ENCODE measurements at regions not wholly inside any gene's neighbourhood (a gene's known extent, or its start where the extent isn't known, plus 50 kb on each side); places are given as distances from the start of the nearest gene placed in this dataset.

GRCh38 chrX:118254611-118255010 is 91.3 kb upstream of the WDR44 start:
- Histone ChIP-seq H3K27ac (ENCODE audit: low read length in 2 of 2) (no peak overlapping the region), H3K4me3 (ENCODE audit: control extremely low read depth in 1 of 5, extremely low read depth in 1 of 5, insufficient read depth in 1 of 5, low read depth in 2 of 5, low read length in 4 of 5) (no peak overlapping the region), H3K27me3 (replicated peaks in 1 of 4; ENCODE audit: control extremely low read depth in 1 of 4, control insufficient read depth in 3 of 4, insufficient read depth in 4 of 4, low read length in 3 of 4) (no peaks in the 10 kb centered on the region), H3K4me1 (ENCODE audit: control insufficient read depth in 2 of 2, insufficient read depth in 2 of 2, low read length in 2 of 2) (no peaks in the 10 kb centered on the region), H3K4me2 (replicated peaks; ENCODE audit: low read depth, low read length, poor library complexity, severe bottlenecking) (no peak overlapping the region), H3K36me3 (replicated peaks in 1 of 2; ENCODE audit: control extremely low read depth in 1 of 2, control insufficient read depth in 1 of 2, extremely low read depth in 1 of 2, insufficient read depth in 2 of 2, low read length in 1 of 2) (no peaks in the 10 kb centered on the region), H3K9ac (ENCODE audit: low read length) (no peak overlapping the region), H2AFZ (ENCODE audit: insufficient read depth, low read depth, low read length, poor library complexity, severe bottlenecking) (no peak overlapping the region), H3K9me3 (ENCODE audit: control extremely low read depth in 1 of 3, control insufficient read depth in 2 of 3, insufficient read depth in 1 of 3, low read length in 2 of 3) (no peaks in the 10 kb centered on the region), H4K20me1 (ENCODE audit: control insufficient read depth, insufficient read depth, low read length, poor library complexity, severe bottlenecking) (no peaks in the 10 kb centered on the region), H3K79me2 (ENCODE audit: control insufficient read depth, insufficient read depth, low read length) (no peaks in the 10 kb centered on the region)
- Mint-ChIP-seq H3K4me1 (no peaks in the 10 kb centered on the region), H3K9me3 (ENCODE audit: insufficient read depth) (no peaks in the 10 kb centered on the region), H3K27me3 (peaks cover 3% of the 10 kb centered on the region), H3K4me3 (no peak overlapping the region), H3K27ac (no peak overlapping the region)
- CTCF ChIA-PET: interaction anchor here (0.6 to 1.2 kb wide), 3 partner anchors 10 to 391 kb away, joined by 3 to 5 read pairs (median 3); no protein-coding TSS in a partner anchor
- ATAC-seq (ENCODE audit: low read depth): no peak
- intact Hi-C loops (cut with micrococcal nuclease): no loop called here
- DNase-seq: peak; percentile 37
- TF ChIP-seq, protein P1, sequence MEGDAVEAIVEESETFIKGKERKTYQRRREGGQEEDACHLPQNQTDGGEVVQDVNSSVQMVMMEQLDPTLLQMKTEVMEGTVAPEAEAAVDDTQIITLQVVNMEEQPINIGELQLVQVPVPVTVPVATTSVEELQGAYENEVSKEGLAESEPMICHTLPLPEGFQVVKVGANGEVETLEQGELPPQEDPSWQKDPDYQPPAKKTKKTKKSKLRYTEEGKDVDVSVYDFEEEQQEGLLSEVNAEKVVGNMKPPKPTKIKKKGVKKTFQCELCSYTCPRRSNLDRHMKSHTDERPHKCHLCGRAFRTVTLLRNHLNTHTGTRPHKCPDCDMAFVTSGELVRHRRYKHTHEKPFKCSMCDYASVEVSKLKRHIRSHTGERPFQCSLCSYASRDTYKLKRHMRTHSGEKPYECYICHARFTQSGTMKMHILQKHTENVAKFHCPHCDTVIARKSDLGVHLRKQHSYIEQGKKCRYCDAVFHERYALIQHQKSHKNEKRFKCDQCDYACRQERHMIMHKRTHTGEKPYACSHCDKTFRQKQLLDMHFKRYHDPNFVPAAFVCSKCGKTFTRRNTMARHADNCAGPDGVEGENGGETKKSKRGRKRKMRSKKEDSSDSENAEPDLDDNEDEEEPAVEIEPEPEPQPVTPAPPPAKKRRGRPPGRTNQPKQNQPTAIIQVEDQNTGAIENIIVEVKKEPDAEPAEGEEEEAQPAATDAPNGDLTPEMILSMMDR (IDR thresholded peaks at IDR 0.05): peak; percentile 74
- TF ChIP-seq EZH2 (IDR thresholded peaks at IDR 0.05; ENCODE audit: borderline replicate concordance, insufficient read depth, low read depth, low read length, poor library complexity, severe bottlenecking): no peak
- POLR2A ChIA-PET: no interaction called here
- WGBS (ENCODE audit: insufficient coverage): no CpG with 5 or more reads among the region's 2 CpGs

- DNase-seq (no peak), ATAC-seq (ENCODE audit: low read depth) (no peak)
- CTCF ChIA-PET: no interaction called here
- peaks cover 6% of the 10 kb centered on the region for H3K27me3 Mint-ChIP-seq
- no peak overlapping the region for H3K4me3 ChIP-seq (ENCODE audit: control extremely low read depth in 1 of 5, extremely low read depth in 1 of 5, insufficient read depth in 1 of 5, low read depth in 2 of 5, low read length in 4 of 5)
- H3K4me3 Mint-ChIP-seq: no peak overlapping the region
- H3K4me1 Mint-ChIP-seq: no peaks in the 10 kb centered on the region
- no peaks in the 10 kb centered on the region for H3K9me3 ChIP-seq (ENCODE audit: control extremely low read depth in 1 of 3, control insufficient read depth in 2 of 3, insufficient read depth in 1 of 3, low read length in 2 of 3)
- no peak overlapping the region for H3K27ac ChIP-seq (ENCODE audit: low read length in 2 of 2)
- H3K36me3 ChIP-seq (replicated peaks in 1 of 2; ENCODE audit: control extremely low read depth in 1 of 2, control insufficient read depth in 1 of 2, extremely low read depth in 1 of 2, insufficient read depth in 2 of 2, low read length in 1 of 2): no peaks in the 10 kb centered on the region
- H3K79me2 ChIP-seq (ENCODE audit: control insufficient read depth, insufficient read depth, low read length): no peaks in the 10 kb centered on the region
- POLR2A ChIA-PET: no interaction called here
- no peaks in the 10 kb centered on the region for H3K9me3 Mint-ChIP-seq (ENCODE audit: insufficient read depth)
- no peaks in the 10 kb centered on the region for H3K4me1 ChIP-seq (ENCODE audit: control insufficient read depth in 2 of 2, insufficient read depth in 2 of 2, low read length in 2 of 2)
- no peak overlapping the region for H3K4me2 ChIP-seq (replicated peaks; ENCODE audit: low read depth, low read length, poor library complexity, severe bottlenecking)
- no peaks in the 10 kb centered on the region for H3K27me3 ChIP-seq (replicated peaks in 1 of 4; ENCODE audit: control extremely low read depth in 1 of 4, control insufficient read depth in 3 of 4, insufficient read depth in 4 of 4, low read length in 3 of 4)
- no peak overlapping the region for H3K9ac ChIP-seq (ENCODE audit: low read length)
- TF ChIP-seq, protein P1 (IDR thresholded peaks at IDR 0.05): no peak
- no peak for TF ChIP-seq EZH2 (IDR thresholded peaks at IDR 0.05; ENCODE audit: borderline replicate concordance, insufficient read depth, low read depth, low read length, poor library complexity, severe bottlenecking)
- H3K27ac Mint-ChIP-seq: no peak overlapping the region
- no peaks in the 10 kb centered on the region for H4K20me1 ChIP-seq (ENCODE audit: control insufficient read depth, insufficient read depth, low read length, poor library complexity, severe bottlenecking)
- intact Hi-C loops (cut with micrococcal nuclease): no loop called here
- no peak overlapping the region for H2AFZ ChIP-seq (ENCODE audit: insufficient read depth, low read depth, low read length, poor library complexity, severe bottlenecking)
These were observed 90.0 kb upstream of the WDR44 start for GRCh38 chrX:118255921-118256320.

Data from B cell (primary cell).